Neural progenitor cell (in vitro differentiated cells): ENCODE measurements at regions not wholly inside any gene's neighbourhood (a gene's known extent, or its start where the extent isn't known, plus 50 kb on each side); places are given as distances from the start of the nearest gene placed in this dataset.

Experiments used
- DNase-seq: peaks from one replicate; pipeline ENCODE4 v3.0.0-alpha.2; 2016; ENCODE audit warnings: low spot score
- H2AFZ ChIP-seq: fragments of 200-600 bp; sonication (generic); replicated peaks from 2 replicates; pipeline ENCODE4 v1.6.1; 2016; ENCODE audit warnings: antibody characterized with exemption
- H3F3A ChIP-seq: fragments of 200-600 bp; sonication (generic); 2 replicates; pipeline ENCODE4 v1.6.1; 2016; ENCODE audit warnings: antibody characterized with exemption, low read depth
- H3K27ac ChIP-seq: fragments of 200-600 bp; sonication (generic); 2 replicates; pipeline ENCODE4 v1.5.1; 2016; ENCODE audit warnings: mild to moderate bottlenecking
- H3K27me3 ChIP-seq: fragments of 200-600 bp; sonication (generic); 2 replicates; pipeline ENCODE4 v1.6.1; 2016; ENCODE audit warnings: mild to moderate bottlenecking, moderate library complexity
- H3K36me3 ChIP-seq: fragments of 200-600 bp; sonication (generic); 2 replicates; pipeline ENCODE4 v1.5.1; 2016
- H3K4me1 ChIP-seq: fragments of 200-600 bp; sonication (generic); 2 replicates; pipeline ENCODE4 v1.6.1; 2016; ENCODE audit warnings: mixed run types
- H3K4me2 ChIP-seq: fragments of 200-600 bp; sonication (generic); 2 replicates; pipeline ENCODE4 v1.6.1; 2016
- H3K4me3 ChIP-seq: fragments of 200-600 bp; sonication (generic); 2 replicates; pipeline ENCODE4 v1.5.1; 2016
- H3K79me2 ChIP-seq: fragments of 200-600 bp; sonication (generic); 2 replicates; pipeline ENCODE4 v1.6.1; 2016; ENCODE audit warnings: low read depth
- H3K9ac ChIP-seq: fragments of 200-600 bp; sonication (generic); 2 replicates; pipeline ENCODE4 v1.6.1; 2016
- H3K9me3 ChIP-seq: fragments of 200-600 bp; sonication (generic); 2 replicates; pipeline ENCODE4 v1.5.1; 2016; ENCODE audit warnings: low read depth
- H4K20me1 ChIP-seq: fragments of 200-600 bp; sonication (generic); 2 replicates; pipeline ENCODE4 v1.6.1; 2016; ENCODE audit warnings: low read depth
- H3K27ac Mint-ChIP-seq: 3 replicates; pipeline ENCODE4 v1.8.0; 2021; ENCODE audit warnings: mixed read lengths
- H3K27me3 Mint-ChIP-seq: 2 replicates; pipeline ENCODE4 v1.8.0; 2022; ENCODE audit warnings: low read depth, mild to moderate bottlenecking, inconsistent platforms, moderate library complexity, mixed read lengths; ENCODE audit not compliant: insufficient read depth
- H3K36me3 Mint-ChIP-seq: 3 replicates; pipeline ENCODE4 v1.8.0; 2021; ENCODE audit warnings: mixed read lengths
- H3K4me1 Mint-ChIP-seq: 3 replicates; pipeline ENCODE4 v1.8.0; 2021; ENCODE audit warnings: mixed read lengths
- H3K4me3 Mint-ChIP-seq: 3 replicates; pipeline ENCODE4 v1.8.0; 2021; ENCODE audit warnings: mild to moderate bottlenecking, moderate library complexity, mixed read lengths
- H3K9me3 Mint-ChIP-seq: 3 replicates; pipeline ENCODE4 v1.8.0; 2020; ENCODE audit warnings: mixed read lengths
- CTCF ChIP-seq: fragments of 200-600 bp; sonication (generic); IDR thresholded peaks from 2 replicates; pipeline ENCODE4 v1.5.1; 2017; ENCODE audit warnings: antibody characterized with exemption, mild to moderate bottlenecking
- EZH2 ChIP-seq: fragments of 200-600 bp; sonication (generic); IDR thresholded peaks from 2 replicates; pipeline ENCODE4 v1.6.1; 2017; ENCODE audit warnings: antibody characterized with exemption, mild to moderate bottlenecking, moderate library complexity
- EZH2phosphoT487 ChIP-seq: fragments of 200-600 bp; sonication (generic); IDR thresholded peaks from 2 replicates; pipeline ENCODE4 v1.6.1; 2017; ENCODE audit warnings: antibody characterized with exemption

- no peak overlapping the region for H3K4me3 ChIP-seq
- no peak for DNase-seq
- Mint-ChIP-seq H3K36me3 (no peaks in the 10 kb centered on the region), H3K27me3 (no peaks in the 10 kb centered on the region), H3K9me3 (peaks cover 18% of the 10 kb centered on the region), H3K4me3 (no peak overlapping the region), H3K4me1 (no peaks in the 10 kb centered on the region), H3K27ac (no peak overlapping the region)
- H2AFZ ChIP-seq, result no peak overlapping the region
- H3K36me3 ChIP-seq, result no peaks in the 10 kb centered on the region
- H3K79me2 ChIP-seq, result no peaks in the 10 kb centered on the region
- H3K9ac ChIP-seq, result no peak overlapping the region
- H3K9me3 ChIP-seq, result no peaks in the 10 kb centered on the region
- no peak overlapping the region for H3K4me2 ChIP-seq
- no peak for TF ChIP-seq CTCF
- TF ChIP-seq EZH2phosphoT487, result no peak
- TF ChIP-seq EZH2, result no peak
- peaks cover 12% of the 10 kb centered on the region for H3F3A ChIP-seq
- peaks cover 9% of the 10 kb centered on the region for H3K4me1 ChIP-seq
- no peaks in the 10 kb centered on the region for H3K27me3 ChIP-seq
- no peak overlapping the region for H3K27ac ChIP-seq
- H4K20me1 ChIP-seq, result no peaks in the 10 kb centered on the region
Observed at GRCh38 chr3:77919244-77919643, 879.3 kb downstream of the ROBO2 start.

- no peak overlapping the region for H3K4me2 ChIP-seq
Observed at GRCh38 chr3:77931255-77932009, 891.5 kb downstream of the ROBO2 start.

GRCh38 chr3:77932926-77933325 lies 893.0 kb downstream of the ROBO2 start:
- no peaks in the 10 kb centered on the region for H3F3A ChIP-seq
- no peaks in the 10 kb centered on the region for H3K9me3 ChIP-seq
- TF ChIP-seq EZH2 (no peak), EZH2phosphoT487 (no peak), CTCF (no peak)
- H3K36me3 Mint-ChIP-seq, result no peaks in the 10 kb centered on the region
- H3K9ac ChIP-seq, result no peak overlapping the region
- H3K4me2 ChIP-seq, result no peak overlapping the region
- H3K27me3 Mint-ChIP-seq, result no peaks in the 10 kb centered on the region
- no peak overlapping the region for H3K4me3 ChIP-seq
- no peaks in the 10 kb centered on the region for H3K36me3 ChIP-seq
- H3K27me3 ChIP-seq, result no peaks in the 10 kb centered on the region
- H4K20me1 ChIP-seq, result no peaks in the 10 kb centered on the region
- no peaks in the 10 kb centered on the region for H3K4me1 ChIP-seq
- no peaks in the 10 kb centered on the region for H3K79me2 ChIP-seq
- H2AFZ ChIP-seq, result no peak overlapping the region
- H3K9me3 Mint-ChIP-seq, result no peaks in the 10 kb centered on the region
- no peaks in the 10 kb centered on the region for H3K4me1 Mint-ChIP-seq
- no peak overlapping the region for H3K4me3 Mint-ChIP-seq
- H3K27ac ChIP-seq, result no peak overlapping the region
- H3K27ac Mint-ChIP-seq, result no peak overlapping the region
- DNase-seq, result no peak

More at GRCh38 chr3:77931255-77932009, 891.5 kb downstream of the ROBO2 start:
- TF ChIP-seq CTCF (no peak), EZH2 (no peak), EZH2phosphoT487 (no peak)
- Histone ChIP-seq H3K79me2 (no peaks in the 10 kb centered on the region), H2AFZ (no peak overlapping the region), H3K27me3 (no peaks in the 10 kb centered on the region), H3K4me1 (no peaks in the 10 kb centered on the region), H3K4me3 (no peak overlapping the region), H3F3A (no peaks in the 10 kb centered on the region), H3K9me3 (no peaks in the 10 kb centered on the region), H3K9ac (no peak overlapping the region), H4K20me1 (no peaks in the 10 kb centered on the region), H3K27ac (no peak overlapping the region), H3K36me3 (no peaks in the 10 kb centered on the region)
- no peaks in the 10 kb centered on the region for H3K36me3 Mint-ChIP-seq
- no peaks in the 10 kb centered on the region for H3K27me3 Mint-ChIP-seq
- H3K4me1 Mint-ChIP-seq, result no peaks in the 10 kb centered on the region
- no peak overlapping the region for H3K4me3 Mint-ChIP-seq
- H3K9me3 Mint-ChIP-seq, result no peaks in the 10 kb centered on the region
- H3K27ac Mint-ChIP-seq, result no peak overlapping the region
- no peak for DNase-seq
